PC-3 (cell line): ENCODE measurements at regions not wholly inside any gene's neighbourhood (a gene's known extent, or its start where the extent isn't known, plus 50 kb on each side); places are given as distances from the start of the nearest gene placed in this dataset.
A peak's percentile ranks its signal among the peaks of the same experiment; 100 is the strongest.

ENCODE experiments used
- ATAC-seq: fragments of 200-7000 bp; cut with Tn5 transposase; 2 replicates; pipeline ENCODE4 v1.9.1; 2020; ENCODE audit warnings: mild to moderate bottlenecking, moderate library complexity
- BruUV-seq: library from RNA; stranded (reverse); fragments of 400-500 nt; replicated peaks from 2 replicates; lab custom pipeline; 2021; lab: Mats Ljungman, UMichigan
- CTCF ChIA-PET: fragments of 300-600 bp; sonication (Branson Sonifier 250); formaldehyde crosslinking; loops from one replicate; lab custom pipeline; 2022; ENCODE audit warnings: antibody characterized with exemption; lab: Charles Lee
- POLR2A ChIA-PET: fragments of 300-600 bp; sonication (Branson Sonifier 250); formaldehyde crosslinking; loops from one replicate; lab custom pipeline; 2022; ENCODE audit warnings: antibody characterized with exemption; ENCODE audit not compliant: unreplicated experiment; lab: Charles Lee
- DNase-seq: peaks from one replicate; pipeline ENCODE4 v3.0.0-alpha.2; 2015
- H2AFZ ChIP-seq: fragments of 300-600 bp; sonication (generic); 2 replicates; pipeline ENCODE4 v1.6.0; 2016; ENCODE audit warnings: antibody characterized with exemption, low read length
- H3F3A ChIP-seq: fragments of 300-600 bp; sonication (generic); one replicate; pipeline ENCODE4 v1.6.0; 2017; ENCODE audit warnings: antibody characterized with exemption, low read length, control low read depth, mild to moderate bottlenecking; ENCODE audit not compliant: unreplicated experiment
- H3K27ac ChIP-seq: fragments of 300-600 bp; sonication (generic); 2 replicates; pipeline ENCODE4 v1.5.1; 2016; ENCODE audit warnings: mild to moderate bottlenecking, low read length
- H3K27me3 ChIP-seq: fragments of 300-600 bp; sonication (generic); 2 replicates; pipeline ENCODE4 v1.6.1; 2016; ENCODE audit warnings: low read length, mixed read lengths
- H3K36me3 ChIP-seq: fragments of 300-600 bp; sonication (generic); 2 replicates; pipeline ENCODE4 v1.6.1; 2016; ENCODE audit warnings: low read depth, mixed run types, low read length, mixed read lengths
- H3K4me1 ChIP-seq: fragments of 300-600 bp; sonication (generic); 2 replicates; pipeline ENCODE4 v1.5.1; 2016; ENCODE audit warnings: low read length; ENCODE audit not compliant: insufficient read depth
- H3K4me2 ChIP-seq: fragments of 300-600 bp; sonication (generic); 2 replicates; pipeline ENCODE4 v1.6.0; 2016; ENCODE audit warnings: low read length
- H3K4me3 ChIP-seq: fragments of 300-600 bp; sonication (generic); 2 replicates; pipeline ENCODE4 v1.5.1; 2016; ENCODE audit warnings: mild to moderate bottlenecking, low read length, mixed read lengths
- H3K79me2 ChIP-seq: fragments of 300-600 bp; sonication (generic); 2 replicates; pipeline ENCODE4 v1.6.1; 2017; ENCODE audit warnings: low read length, mixed read lengths
- H3K9ac ChIP-seq: fragments of 300-600 bp; sonication (generic); 2 replicates; pipeline ENCODE4 v1.6.0; 2016; ENCODE audit warnings: mild to moderate bottlenecking, low read length
- H3K9me2 ChIP-seq: fragments of 300-600 bp; sonication (generic); replicated peaks from 2 replicates; pipeline ENCODE4 v1.6.1; 2016; ENCODE audit warnings: mixed run types, low read length, mixed read lengths
- H3K9me3 ChIP-seq: fragments of 300-600 bp; sonication (generic); 2 replicates; pipeline ENCODE4 v1.6.1; 2016; ENCODE audit warnings: low read length, mixed read lengths
- H4K20me1 ChIP-seq: fragments of 300-600 bp; sonication (generic); 2 replicates; pipeline ENCODE4 v1.6.1; 2016; ENCODE audit warnings: low read length, mixed read lengths
- CTCF ChIP-seq: fragments of 300-600 bp; sonication (generic); conservative IDR thresholded peaks from 2 replicates; pipeline ENCODE4 v1.5.1; 2017; ENCODE audit warnings: antibody characterized with exemption, low read depth, mild to moderate bottlenecking, low read length
- EZH2 ChIP-seq: fragments of 300-600 bp; sonication (generic); IDR thresholded peaks from one replicate; pipeline ENCODE4 v1.6.1; 2017; ENCODE audit warnings: antibody characterized with exemption, mild to moderate bottlenecking, low read length; ENCODE audit not compliant: unreplicated experiment
- EZH2phosphoT487 ChIP-seq: fragments of 300-600 bp; sonication (generic); IDR thresholded peaks from 2 replicates; pipeline ENCODE4 v1.6.1; 2018; ENCODE audit warnings: mild to moderate bottlenecking, antibody characterized with exemption, low read length, borderline replicate concordance
- intact Hi-C: fragments of 100-400 bp; cut with micrococcal nuclease; formaldehyde crosslinking; loops from 2 replicates; pipeline ENCODE4 v1.9.0; 2023

DNA sequence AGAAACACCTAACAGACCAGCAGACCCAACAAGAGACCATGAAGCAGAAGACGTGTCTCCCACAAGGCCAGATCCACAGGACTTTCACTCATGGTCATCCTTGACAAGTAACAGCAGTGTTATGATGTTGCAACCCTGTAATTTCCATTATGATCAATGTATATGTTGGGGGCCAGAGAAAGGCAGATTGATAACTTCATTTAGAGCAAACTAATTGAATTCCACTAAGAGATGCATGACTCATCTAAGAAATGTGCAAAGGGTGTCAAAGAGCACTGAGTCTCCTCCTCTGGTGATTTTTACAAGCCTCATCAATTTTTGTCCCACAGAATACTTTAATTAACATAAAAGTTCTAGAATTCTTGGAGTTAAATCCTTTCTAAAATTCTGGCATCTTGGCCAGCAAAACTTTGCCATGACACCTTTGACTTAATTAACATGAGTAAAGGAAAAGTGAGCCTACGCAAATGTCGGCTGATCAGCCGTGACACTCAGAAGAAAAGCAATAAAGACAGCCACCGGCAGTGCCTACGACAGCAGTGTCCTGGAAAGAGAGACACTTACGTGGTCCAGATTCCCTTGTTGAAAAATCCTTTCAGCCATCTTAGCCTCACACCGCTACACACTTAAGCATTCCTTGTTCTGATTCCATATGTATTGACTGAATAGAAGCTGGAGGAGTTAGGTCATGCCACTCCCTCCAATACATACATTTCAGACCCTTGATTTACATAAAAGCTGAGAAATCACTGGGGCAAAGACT lies 370.2 kb upstream of the CCDC196 start:
- peaks cover 14% of the 10 kb centered on the region for H3K4me1 ChIP-seq
- peaks cover 3% of the 10 kb centered on the region; the same call in 1 of the 2 replicates for H3K27me3 ChIP-seq
- DNase-seq (no peak), ATAC-seq (no peak)
- BruUV-seq: no TSS peak
- H2AFZ ChIP-seq: no peak overlapping the region
- intact Hi-C loops: no loop called here
- no peak overlapping the region for H3K27ac ChIP-seq
- H3K4me2 ChIP-seq: no peak overlapping the region
- H3K4me3 ChIP-seq: no peak overlapping the region
- no peak for TF ChIP-seq CTCF
- no peak for TF ChIP-seq EZH2
- no peak for TF ChIP-seq EZH2phosphoT487
- no peaks in the 10 kb centered on the region for H3F3A ChIP-seq
- ChIA-PET POLR2A (no interaction called here), CTCF (no interaction called here)
- no peaks in the 10 kb centered on the region for H3K9me3 ChIP-seq
- H3K9ac ChIP-seq: no peak overlapping the region
- H3K36me3 ChIP-seq: no peaks in the 10 kb centered on the region
- H3K79me2 ChIP-seq: no peaks in the 10 kb centered on the region
- no peaks in the 10 kb centered on the region for H4K20me1 ChIP-seq
- H3K9me2 ChIP-seq: no peaks in the 10 kb centered on the region

DNA sequence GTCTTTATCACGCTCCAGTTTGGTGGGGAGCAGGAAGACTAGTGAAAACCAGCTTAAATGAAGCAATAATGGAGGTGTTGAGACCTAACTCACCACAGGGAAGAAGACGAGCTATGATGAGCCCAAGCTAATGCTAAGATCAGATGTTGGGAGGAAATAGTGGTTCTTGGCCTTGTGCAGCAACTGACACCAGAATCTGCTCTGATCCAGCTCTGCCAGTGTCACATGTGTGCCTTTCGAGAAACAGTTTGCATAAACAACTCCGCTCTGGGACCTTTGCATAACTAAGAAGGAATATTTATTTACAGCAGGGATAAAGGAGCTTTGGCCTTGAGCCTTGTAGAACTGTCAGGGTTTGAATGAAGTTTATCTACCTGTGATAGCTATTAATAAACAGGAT lies 369.4 kb upstream of the CCDC196 start:
- ChIA-PET CTCF (no interaction called here), POLR2A (no interaction called here)
- no peaks in the 10 kb centered on the region for H3K36me3 ChIP-seq
- TF ChIP-seq EZH2: no peak
- TF ChIP-seq CTCF: no peak
- TF ChIP-seq EZH2phosphoT487: no peak
- intact Hi-C loops: no loop called here
- H3K79me2 ChIP-seq: no peaks in the 10 kb centered on the region
- H3K4me1 ChIP-seq: peaks cover 14% of the 10 kb centered on the region
- no peaks in the 10 kb centered on the region for H3K9me3 ChIP-seq
- H2AFZ ChIP-seq: no peak overlapping the region
- H3K27ac ChIP-seq: no peak overlapping the region
- no peak overlapping the region for H3K4me2 ChIP-seq
- no peaks in the 10 kb centered on the region for H3K9me2 ChIP-seq
- H3K27me3 ChIP-seq: peaks cover 2% of the 10 kb centered on the region
- no peaks in the 10 kb centered on the region for H3F3A ChIP-seq
- no peak for ATAC-seq
- no peak overlapping the region for H3K4me3 ChIP-seq
- H4K20me1 ChIP-seq: no peaks in the 10 kb centered on the region
- no peak for DNase-seq
- no peak overlapping the region for H3K9ac ChIP-seq
- no TSS peak for BruUV-seq

GRCh38 chr14:66117600-66117999 lies 368.6 kb upstream of the CCDC196 start:
- H4K20me1 ChIP-seq: no peaks in the 10 kb centered on the region
- H3K4me2 ChIP-seq: peak overlapping the region; percentile 69
- peak overlapping the region; percentile 52 for H2AFZ ChIP-seq
- CTCF ChIA-PET: no interaction called here
- no peaks in the 10 kb centered on the region for H3K9me2 ChIP-seq
- POLR2A ChIA-PET: interaction anchor here (0.6 kb wide), 1 partner anchor 705 kb away, joined by 3 read pairs; no protein-coding TSS in a partner anchor
- H3K4me1 ChIP-seq: peaks cover 14% of the 10 kb centered on the region
- H3K27me3 ChIP-seq: peaks cover 11% of the 10 kb centered on the region
- DNase-seq: peak; percentile 84
- H3K27ac ChIP-seq: no peak overlapping the region
- no TSS peak for BruUV-seq
- no peak overlapping the region for H3K4me3 ChIP-seq
- H3K9me3 ChIP-seq: no peaks in the 10 kb centered on the region
- H3K36me3 ChIP-seq: no peaks in the 10 kb centered on the region
- intact Hi-C loops: no loop called here
- no peak overlapping the region for H3K9ac ChIP-seq
- ATAC-seq: peak; percentile 98
- TF ChIP-seq CTCF (no peak), EZH2phosphoT487 (no peak), EZH2 (no peak)
- H3F3A ChIP-seq: no peaks in the 10 kb centered on the region
- no peaks in the 10 kb centered on the region for H3K79me2 ChIP-seq
